ENCODE measurements at regions not wholly inside any gene's neighbourhood (a gene's known extent, or its start where the extent isn't known, plus 50 kb on each side); places are given as distances from the start of the nearest gene placed in this dataset.

- ChIA-PET POLR2A (no interaction called here), CTCF (no interaction called here)
- TF ChIP-seq TARDBP (IDR thresholded peaks at IDR 0.05) (no peak), SP1 (IDR thresholded peaks at IDR 0.05) (no peak), ARNT (IDR thresholded peaks at IDR 0.05) (no peak), L3MBTL2 (conservative IDR thresholded peaks at IDR 0.05) (no peak), SUZ12 (IDR thresholded peaks at IDR 0.05) (no peak), FOXK2 (IDR thresholded peaks at IDR 0.05) (no peak), LEF1 (IDR thresholded peaks at IDR 0.05; ENCODE audit: borderline replicate concordance) (no peak), FOXM1 (IDR thresholded peaks at IDR 0.05; ENCODE audit: borderline replicate concordance) (no peak), NFRKB (IDR thresholded peaks at IDR 0.05) (no peak), FOXA1 (IDR thresholded peaks at IDR 0.05) (no peak), BHLHE40 (IDR thresholded peaks at IDR 0.05; ENCODE audit: borderline replicate concordance) (no peak), ELF4 (IDR thresholded peaks at IDR 0.05) (no peak), ZNF384 (IDR thresholded peaks at IDR 0.05) (no peak), CTBP1 (IDR thresholded peaks at IDR 0.05; ENCODE audit: borderline replicate concordance) (no peak), PKNOX1 (IDR thresholded peaks at IDR 0.05) (no peak), HDGF (IDR thresholded peaks at IDR 0.05; ENCODE audit: borderline replicate concordance) (no peak)
Measured at GRCh38 chr13:57568865-57569264, 62.7 kb upstream of the PCDH17 start.

GRCh38 chr13:57569986-57570385, 61.6 kb upstream of the PCDH17 start:
- POLR2A ChIA-PET, result no interaction called here
- CTCF ChIA-PET, result no interaction called here
- DNase-seq (ENCODE audit: extremely low spot score), result no peak
- TF ChIP-seq BHLHE40 (IDR thresholded peaks at IDR 0.05; ENCODE audit: borderline replicate concordance), result no peak
- no peak for TF ChIP-seq FOXA1 (IDR thresholded peaks at IDR 0.05)
- no peak for TF ChIP-seq CTBP1 (IDR thresholded peaks at IDR 0.05; ENCODE audit: borderline replicate concordance)
- no peak for TF ChIP-seq ZNF384 (IDR thresholded peaks at IDR 0.05)
- TF ChIP-seq ELF4 (IDR thresholded peaks at IDR 0.05), result no peak
- no peak for TF ChIP-seq L3MBTL2 (conservative IDR thresholded peaks at IDR 0.05)
- TF ChIP-seq TARDBP (IDR thresholded peaks at IDR 0.05), result no peak
- TF ChIP-seq SUZ12 (IDR thresholded peaks at IDR 0.05), result no peak

More at GRCh38 chr13:57568865-57569264, 62.7 kb upstream of the PCDH17 start:
- DNase-seq (ENCODE audit: extremely low spot score), result no peak

Data from HEK293T (cell line).